GM23248 (cell line): ENCODE measurements at regions not wholly inside any gene's neighbourhood (a gene's known extent, or its start where the extent isn't known, plus 50 kb on each side); places are given as distances from the start of the nearest gene placed in this dataset.

Experiments
- EZH2 ChIP-seq: fragments of 200-600 bp; sonication (generic); IDR thresholded peaks from 2 replicates; pipeline ENCODE4 v1.6.1; 2018; ENCODE audit warnings: antibody characterized with exemption, mild to moderate bottlenecking; ENCODE audit not compliant: insufficient read depth, poor library complexity, severe bottlenecking
- EZH2phosphoT487 ChIP-seq: fragments of 200-600 bp; sonication (generic); IDR thresholded peaks from 2 replicates; pipeline ENCODE4 v1.6.1; 2018; ENCODE audit warnings: antibody characterized with exemption, moderate library complexity, mild to moderate bottlenecking, low read depth; ENCODE audit not compliant: insufficient read depth

DNA sequence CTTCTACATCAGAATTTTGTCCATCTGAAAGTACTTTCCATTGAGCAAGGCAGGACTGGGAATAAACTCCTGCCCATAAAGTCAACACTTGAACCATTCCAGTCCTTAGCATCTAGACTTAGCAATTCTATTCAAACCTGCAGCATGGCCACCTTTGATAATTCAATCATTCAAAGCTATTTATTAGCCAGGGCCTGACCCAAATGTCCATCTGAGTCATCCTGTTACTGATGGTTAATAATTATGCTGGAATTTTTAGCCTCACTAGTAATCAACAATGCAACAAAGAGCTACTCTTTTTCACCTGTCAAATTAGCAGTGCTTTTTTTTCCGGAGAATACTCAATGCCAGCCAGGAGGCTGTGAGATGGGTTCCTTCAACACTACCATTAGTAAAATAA, 72.7 kb upstream of the SNRK start:
- TF ChIP-seq EZH2 = no peak
- TF ChIP-seq EZH2phosphoT487 = no peak
